NCI-H526 (cell line): ENCODE measurements at regions not wholly inside any gene's neighbourhood (a gene's known extent, or its start where the extent isn't known, plus 50 kb on each side); places are given as distances from the start of the nearest gene placed in this dataset.

Experiments used
- DNase-seq, 2 experiments: peaks; one replicate each; lab custom pipeline; 2025; lab: John Stamatoyannopoulos, UW

DNA sequence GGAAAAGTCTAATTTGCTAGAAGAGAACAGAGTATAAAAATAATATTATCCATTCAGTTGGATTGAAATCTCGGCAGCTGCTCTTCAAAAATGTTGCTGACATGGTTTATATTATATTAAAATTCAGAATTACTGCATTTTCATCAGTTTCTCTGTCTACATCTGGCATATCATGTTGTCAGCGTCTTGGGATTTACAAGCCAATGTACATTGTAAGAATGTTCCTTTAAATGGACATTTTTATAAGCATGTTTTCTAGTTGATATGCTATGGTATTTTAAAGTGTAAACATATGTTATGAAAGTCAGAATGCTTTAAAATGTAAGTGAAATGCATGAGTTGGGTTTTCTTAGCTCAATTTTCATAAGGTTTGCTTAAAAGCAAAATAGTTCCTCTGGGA is 528.1 kb upstream of the CDH8 start:
- DNase-seq: no peak

DNA sequence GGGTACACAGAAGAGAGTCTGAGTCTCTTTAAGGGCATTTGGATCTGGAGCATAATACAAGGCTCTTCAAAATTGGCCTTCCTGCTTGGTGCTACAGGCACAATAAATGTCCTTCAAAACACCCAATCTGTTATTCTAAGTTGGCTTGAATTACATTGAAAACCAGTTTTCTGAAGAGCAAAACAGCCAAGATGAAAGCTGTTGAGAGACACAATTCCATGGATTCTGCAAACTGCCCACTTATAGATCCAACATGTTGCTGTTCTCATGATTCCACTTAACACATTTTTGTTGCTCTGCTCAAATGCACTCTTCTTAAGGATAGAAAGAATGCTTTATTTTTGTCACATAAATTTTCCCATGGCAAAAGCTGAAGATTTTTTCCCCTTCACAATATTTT is 525.9 kb upstream of the CDH8 start:
- no peak for DNase-seq

DNA sequence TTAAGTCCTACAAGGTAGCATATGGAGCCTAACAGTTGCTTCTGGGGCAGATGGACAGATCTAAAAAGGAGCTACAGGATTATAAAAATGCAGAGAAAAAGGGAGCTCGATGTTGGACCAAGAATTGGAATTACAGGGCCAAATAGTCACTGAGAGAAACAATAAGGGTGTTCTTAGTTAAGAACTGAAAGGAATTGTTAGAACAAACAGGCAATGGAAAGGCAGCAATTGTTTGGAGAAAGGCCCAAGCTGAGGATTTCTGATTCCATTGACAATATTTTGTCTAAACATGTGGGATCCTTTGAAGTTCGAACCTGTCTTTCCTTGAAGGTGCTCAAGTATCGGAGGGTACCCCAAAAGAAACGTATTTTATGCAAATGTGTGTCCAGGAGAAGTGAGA is 513.6 kb upstream of the CDH8 start:
- no peak for DNase-seq

DNA sequence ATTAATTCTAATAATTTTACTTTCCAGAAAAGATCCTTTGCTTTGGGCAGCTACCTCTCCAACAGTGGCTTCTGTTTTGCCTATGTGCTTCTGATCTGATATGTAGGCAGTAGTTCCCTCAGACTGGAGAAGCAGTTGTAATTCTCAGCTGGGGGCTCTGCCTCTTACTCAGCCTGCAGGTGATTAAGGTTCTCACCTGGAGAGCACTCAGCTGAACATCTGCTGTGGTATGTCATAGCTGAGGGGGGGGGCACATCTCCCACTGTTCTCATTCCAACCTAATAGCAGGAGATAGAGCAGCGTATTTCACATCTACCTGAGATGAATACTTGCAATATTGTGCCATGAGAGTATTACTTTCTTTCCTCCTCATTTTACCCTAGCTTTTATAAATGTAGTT is 511.9 kb upstream of the CDH8 start:
- no peak for DNase-seq

GRCh38 chr16:62546701-62547100 is 510.5 kb upstream of the CDH8 start:
- no peak for DNase-seq

GRCh38 chr16:62545039-62545438 is 508.8 kb upstream of the CDH8 start:
- DNase-seq: no peak

- no peak for DNase-seq
These were observed 507.3 kb upstream of the CDH8 start for GRCh38 chr16:62543516-62543915.

DNA sequence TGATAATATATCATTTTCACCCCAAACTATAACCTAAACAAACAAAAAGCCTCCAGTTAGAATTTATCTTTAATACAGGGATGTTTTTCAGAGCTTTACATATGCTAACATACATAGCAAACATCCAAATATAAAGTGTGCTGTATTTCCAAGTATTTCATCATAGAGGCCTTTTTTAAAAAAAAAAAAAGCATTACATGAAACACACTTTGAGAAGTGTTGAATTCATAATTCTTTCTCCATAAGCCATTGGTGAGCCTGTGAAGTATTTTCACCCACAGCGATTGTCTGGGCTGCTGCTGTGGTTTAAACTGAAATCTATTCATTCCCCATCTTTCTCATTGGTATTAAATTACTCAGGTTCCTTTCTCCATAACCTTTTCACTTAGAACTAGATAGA is 503.4 kb upstream of the CDH8 start:
- no peak for DNase-seq

GRCh38 chr16:62530426-62530825 is 494.2 kb upstream of the CDH8 start:
- no peak for DNase-seq

- DNase-seq: no peak
These were observed 479.8 kb upstream of the CDH8 start for GRCh38 chr16:62516001-62516400.

GRCh38 chr16:62503073-62503472 is 466.8 kb upstream of the CDH8 start:
- no peak for DNase-seq

GRCh38 chr16:62478903-62479458 is 442.7 kb upstream of the CDH8 start:
- no peak for DNase-seq

- DNase-seq: no peak
These were observed 441.6 kb upstream of the CDH8 start for GRCh38 chr16:62477796-62478195.

GRCh38 chr16:62475573-62475972 is 439.3 kb upstream of the CDH8 start:
- DNase-seq: no peak

DNA sequence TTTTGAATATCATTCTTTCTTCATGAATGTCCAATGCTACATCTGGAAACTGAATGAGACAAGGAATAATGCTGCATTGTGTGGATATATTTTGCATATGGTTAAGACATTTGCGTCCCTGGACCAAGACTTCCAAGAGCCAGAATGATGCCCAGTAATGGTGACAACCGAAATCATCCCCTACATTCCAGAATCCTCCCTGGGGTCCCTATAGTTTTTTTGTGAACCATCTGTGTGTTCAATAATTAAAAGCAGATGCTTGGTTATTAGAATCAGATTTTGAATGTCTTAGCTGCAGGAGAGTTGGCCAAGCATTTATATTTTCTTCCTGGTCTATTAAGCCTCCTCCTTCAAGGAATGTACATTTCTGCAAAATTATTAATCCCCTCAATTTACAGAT is 426.7 kb upstream of the CDH8 start:
- DNase-seq: peak in 1 of 2 experiments; percentile 41

DNA sequence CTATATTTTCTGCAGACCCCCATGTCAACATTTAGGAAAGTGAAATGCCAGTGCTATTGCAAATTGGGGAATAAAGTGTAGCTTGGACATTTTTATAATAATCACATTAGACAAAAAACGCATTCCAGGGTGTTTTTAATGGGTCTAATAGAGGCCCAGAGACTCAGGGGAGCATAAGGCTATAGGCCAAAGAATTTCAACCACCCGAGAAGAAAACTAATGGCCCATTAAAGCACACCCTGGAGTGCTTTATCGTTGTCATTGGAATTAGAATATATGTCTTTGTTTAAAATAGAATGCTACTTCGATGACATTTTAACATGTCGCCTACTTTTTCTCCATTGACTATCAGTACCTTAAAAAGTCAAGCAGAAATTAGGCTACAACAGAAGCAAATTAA is 414.1 kb upstream of the CDH8 start:
- DNase-seq: no peak

DNA sequence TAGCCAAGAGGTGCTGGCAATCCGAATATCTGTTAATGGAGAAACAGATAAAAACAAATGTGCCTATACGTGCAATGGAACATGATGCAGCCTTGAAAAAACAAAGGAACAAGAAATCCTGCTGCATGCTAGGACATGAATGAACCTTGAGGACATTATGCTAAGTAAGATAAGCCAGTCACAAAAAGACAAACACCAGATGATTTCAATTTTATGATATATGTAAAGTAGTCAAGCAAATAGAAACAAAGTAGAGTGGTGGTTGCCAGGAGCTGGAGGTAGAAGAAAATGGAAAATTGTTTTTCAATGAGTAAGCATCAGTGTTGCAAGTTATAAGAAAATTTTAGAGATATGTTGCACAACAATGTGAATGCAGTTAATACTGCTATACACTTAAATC is 409.7 kb upstream of the CDH8 start:
- peak; percentile 70 to 73 for DNase-seq

DNA sequence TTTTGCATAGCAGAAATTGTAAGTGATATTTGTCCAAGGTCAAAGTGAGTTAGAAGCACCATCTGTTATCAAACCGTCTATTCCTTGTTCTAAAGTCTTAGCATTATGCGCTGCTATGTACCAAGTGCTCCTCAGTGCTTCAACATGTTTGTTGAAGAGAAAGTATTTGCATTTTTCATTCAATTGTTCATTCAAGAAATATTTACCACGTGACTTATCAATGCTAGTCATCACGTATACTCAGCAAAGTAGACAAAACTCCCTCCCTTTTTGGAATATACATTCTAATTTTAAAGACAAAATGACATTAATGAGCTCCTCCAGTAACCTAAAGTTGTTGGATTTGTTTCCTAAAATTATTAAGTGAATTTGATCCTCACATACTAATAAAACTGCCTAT is 388.0 kb upstream of the CDH8 start:
- DNase-seq: peak in 1 of 2 experiments; percentile 16

- DNase-seq: no peak
These were observed 372.5 kb upstream of the CDH8 start for GRCh38 chr16:62408760-62409159.

DNA sequence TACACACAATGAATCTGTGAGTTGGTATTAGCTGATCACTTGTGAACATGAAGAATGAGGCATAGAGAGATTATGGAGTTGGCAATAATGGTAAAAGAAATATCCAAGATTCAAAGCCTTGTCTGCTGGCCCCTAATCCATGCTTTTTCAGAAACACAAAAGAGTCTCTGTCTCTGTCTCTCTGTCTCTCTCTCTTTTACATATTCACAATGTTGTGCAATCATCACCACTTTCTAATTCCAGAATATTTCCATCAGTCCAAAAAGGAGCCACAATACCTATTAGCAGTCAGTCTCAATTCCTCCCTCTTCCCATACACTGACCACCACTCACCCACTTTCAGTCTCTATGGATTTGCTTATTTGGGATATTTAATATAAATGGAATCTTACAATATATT is 370.1 kb upstream of the CDH8 start:
- no peak for DNase-seq

GRCh38 chr16:62404842-62405611 is 368.8 kb upstream of the CDH8 start:
- no peak for DNase-seq

DNA sequence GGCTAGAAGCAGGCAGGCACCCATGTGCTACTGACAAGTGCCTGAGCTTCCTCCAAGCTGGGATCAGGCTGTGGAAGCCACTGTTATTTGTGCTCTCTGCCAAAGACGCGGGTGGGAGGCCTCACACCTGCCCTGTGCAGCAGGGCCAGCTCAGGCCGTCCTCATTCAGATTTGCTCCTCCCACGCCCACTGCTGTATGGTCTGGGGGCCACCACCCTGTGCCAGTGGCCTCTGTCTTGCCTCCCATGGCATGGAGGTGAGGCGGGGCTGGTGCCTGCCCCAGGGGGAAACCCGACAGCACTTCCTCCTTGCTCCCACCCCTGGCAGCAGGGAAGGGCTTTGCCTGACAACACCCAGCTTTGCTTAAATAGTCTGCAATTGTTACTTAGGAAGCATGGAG is 356.5 kb upstream of the CDH8 start:
- no peak for DNase-seq

- no peak for DNase-seq
These were observed 355.7 kb upstream of the CDH8 start for GRCh38 chr16:62391940-62392339.

DNA sequence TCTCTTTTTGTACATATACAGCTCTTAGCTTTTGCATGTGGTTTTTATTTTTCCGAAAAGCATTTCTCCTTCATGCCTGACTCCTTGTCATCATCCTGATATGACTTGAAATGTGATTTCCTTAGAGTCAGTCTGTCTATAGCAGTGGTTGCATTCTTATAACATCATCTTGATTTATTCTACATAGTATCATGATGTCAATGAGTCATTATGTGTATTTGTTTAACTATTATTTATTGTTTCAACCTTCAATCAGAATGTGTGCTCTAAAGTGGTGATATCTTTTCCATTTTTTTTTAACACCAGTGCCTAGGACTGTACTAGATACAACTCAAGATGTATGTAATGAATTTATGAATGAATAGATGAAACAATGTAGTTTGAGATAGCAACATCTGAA is 354.9 kb upstream of the CDH8 start:
- no peak for DNase-seq
